ENCODE measurements at regions not wholly inside any gene's neighbourhood (a gene's known extent, or its start where the extent isn't known, plus 50 kb on each side); places are given as distances from the start of the nearest gene placed in this dataset.
"Not testable (repeated sequence)": the region's sequence is repeated elsewhere in the genome, so short reads cannot be mapped to it uniquely, and the experiment has no call there.

- DNase-seq: no peak
These were observed 284.4 kb upstream of the CRY1 start for GRCh38 chr12:107377596-107378385.

DNA sequence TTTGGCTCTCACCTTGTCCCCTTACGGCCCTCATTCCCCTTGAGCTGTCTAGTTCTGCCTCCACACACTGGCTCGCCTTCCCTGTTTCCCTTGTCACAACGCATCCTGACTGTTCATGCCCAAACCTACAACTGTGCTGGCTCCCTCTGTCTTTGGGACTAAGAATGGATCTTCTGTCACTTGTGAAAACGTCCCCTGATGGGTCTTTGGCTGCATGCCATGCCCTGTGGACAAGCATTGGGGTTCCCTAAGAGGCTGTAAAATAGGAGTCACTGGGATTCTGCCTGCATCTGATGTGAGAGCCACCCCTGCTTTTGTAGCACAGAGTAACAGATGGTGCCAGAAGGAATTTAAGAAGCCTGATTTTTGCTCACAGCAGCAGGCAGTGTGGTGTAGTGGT lies 285.3 kb upstream of the CRY1 start:
- DNase-seq: no peak

DNA sequence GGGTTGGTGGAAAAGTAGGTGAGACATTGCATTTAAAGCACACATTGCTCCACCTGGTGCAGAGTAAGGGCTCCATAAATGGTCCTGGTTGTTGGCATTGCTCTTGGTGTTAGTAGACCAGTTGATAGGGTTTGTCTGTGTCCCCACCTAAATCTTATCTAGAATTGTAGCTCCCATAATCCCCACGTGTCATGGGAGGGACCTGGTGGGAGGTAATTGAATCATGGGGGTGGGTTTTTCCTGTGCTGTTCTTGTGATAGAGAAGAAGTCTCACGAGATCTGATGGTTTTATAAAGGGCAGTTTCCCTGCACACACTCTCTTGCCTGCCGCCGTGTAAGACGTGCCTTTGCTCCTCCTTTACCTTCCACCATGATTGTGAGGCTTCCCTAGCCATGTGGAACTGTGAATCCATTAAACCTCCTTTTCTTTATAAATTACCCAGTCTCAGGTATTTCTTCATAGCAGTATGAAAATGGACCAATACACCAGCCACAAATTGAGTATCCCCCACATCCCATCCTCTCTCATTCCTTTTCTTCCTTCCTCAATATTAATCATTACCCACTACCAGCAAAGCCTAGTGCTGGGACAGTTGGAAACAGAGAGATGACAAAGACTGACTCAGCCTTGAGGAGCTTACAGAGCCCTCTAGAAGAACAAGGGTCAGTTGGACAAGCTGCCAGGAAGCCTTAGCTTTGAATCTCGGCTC lies 285.9 kb upstream of the CRY1 start:
- DNase-seq: not testable (repeated sequence)

GRCh38 chr12:107379852-107380567 lies 286.7 kb upstream of the CRY1 start:
- DNase-seq: no peak

- DNase-seq: no peak
These were observed 291.3 kb upstream of the CRY1 start for GRCh38 chr12:107384645-107385044.

DNA sequence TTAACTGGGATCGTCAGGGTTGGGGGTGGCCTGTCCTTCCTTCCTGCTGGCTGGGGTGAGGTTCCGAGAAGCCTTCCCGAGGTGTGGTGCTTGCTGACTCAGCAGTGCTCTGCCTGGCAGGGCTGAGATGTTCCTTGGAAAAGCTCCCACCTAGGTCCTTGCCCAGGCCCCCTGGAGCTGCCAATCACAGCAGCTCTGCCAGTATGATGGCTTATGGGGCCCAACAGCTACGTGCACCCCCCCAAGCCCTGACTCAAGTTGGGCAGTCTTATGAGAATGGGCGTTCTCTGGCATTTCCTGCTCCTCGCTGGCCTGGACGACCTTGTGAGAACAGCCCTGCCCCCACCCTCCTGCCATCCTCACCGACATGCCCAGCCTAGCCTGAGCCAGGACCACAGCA lies 292.2 kb upstream of the CRY1 start:
- no peak for DNase-seq

GRCh38 chr12:107386569-107386968 lies 293.2 kb upstream of the CRY1 start:
- no peak for DNase-seq

- DNase-seq: no peak
These were observed 294.9 kb upstream of the CRY1 start for GRCh38 chr12:107388263-107388662.

DNA sequence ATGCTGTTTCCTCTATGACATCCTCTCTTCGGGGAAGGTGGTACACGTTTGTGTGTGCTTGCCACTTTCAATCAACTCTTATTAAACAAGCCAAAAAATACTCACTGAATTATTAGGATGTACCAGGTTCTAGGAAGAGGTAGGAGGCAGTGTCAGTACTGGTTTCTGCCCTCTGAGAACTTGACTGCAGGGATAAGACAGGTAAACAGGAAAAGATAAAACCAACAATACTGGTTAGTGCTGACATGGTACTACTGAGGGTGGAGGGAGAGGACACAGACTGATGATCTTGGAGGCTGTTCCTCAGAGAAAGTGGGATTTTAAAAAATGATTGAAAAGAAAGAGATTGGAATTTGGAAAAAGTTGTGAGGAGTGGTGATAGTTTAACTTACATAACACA lies 295.2 kb upstream of the PWP1 start:
- no peak for DNase-seq

DNA sequence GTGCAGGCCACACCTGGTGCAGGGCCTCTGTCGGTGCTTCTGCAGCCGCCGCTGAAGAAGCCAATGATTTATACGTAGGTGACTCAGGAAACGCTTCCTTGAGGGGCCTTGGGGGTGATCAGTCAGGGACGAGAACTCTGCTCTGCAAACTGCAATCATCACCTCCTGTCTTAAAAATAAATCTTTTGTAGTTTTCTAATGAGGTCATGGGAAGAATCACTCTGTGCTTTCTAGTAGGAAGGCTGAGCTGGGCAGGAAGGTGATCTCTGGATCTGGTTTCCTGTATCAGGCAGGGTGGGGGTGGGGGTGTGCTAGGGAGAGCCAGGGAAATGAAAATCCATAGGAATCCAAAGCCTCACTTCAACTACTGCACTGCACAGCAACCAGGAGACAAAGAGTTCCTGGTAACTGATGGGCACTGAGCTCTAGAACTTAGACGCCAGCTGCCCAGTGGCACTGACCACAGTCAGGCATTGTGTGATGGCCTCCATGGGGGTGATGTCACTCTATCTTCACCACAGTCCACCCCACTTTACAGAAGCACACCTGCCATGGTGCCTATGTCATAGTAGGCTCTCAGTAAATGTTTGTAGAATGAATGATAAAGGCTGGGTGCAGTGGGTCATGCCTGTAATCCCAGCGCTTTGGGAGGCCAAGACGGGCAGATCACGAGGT lies 292.4 kb upstream of the PWP1 start:
- DNase-seq: no peak

- no peak for DNase-seq
These were observed 290.9 kb upstream of the PWP1 start for GRCh38 chr12:107394693-107395092.

- DNase-seq: no peak
These were observed 289.8 kb upstream of the PWP1 start for GRCh38 chr12:107395817-107396216.

- DNase-seq: no peak
These were observed 288.6 kb upstream of the PWP1 start for GRCh38 chr12:107396991-107397390.

- no peak for DNase-seq
These were observed 287.6 kb upstream of the PWP1 start for GRCh38 chr12:107397890-107398500.

DNA sequence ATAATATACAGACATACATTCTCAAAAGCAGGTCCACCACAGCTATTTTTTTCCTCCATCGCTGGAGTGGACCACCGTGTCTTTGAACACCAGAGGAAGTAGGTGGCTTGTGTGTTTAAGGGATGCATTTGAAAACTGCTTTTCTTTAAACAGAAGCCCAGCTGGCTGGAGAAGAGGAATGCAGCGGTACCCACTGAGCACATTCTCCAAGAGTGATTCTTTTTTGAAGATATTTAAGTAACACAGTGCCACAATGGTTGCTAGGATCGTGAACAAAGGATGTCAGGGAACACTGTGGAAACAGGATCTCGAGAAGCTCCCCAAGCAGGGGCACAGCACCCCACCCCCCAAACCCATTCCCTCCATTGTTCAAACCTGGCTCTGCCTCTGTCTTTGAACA lies 286.6 kb upstream of the PWP1 start:
- no peak for DNase-seq

DNA sequence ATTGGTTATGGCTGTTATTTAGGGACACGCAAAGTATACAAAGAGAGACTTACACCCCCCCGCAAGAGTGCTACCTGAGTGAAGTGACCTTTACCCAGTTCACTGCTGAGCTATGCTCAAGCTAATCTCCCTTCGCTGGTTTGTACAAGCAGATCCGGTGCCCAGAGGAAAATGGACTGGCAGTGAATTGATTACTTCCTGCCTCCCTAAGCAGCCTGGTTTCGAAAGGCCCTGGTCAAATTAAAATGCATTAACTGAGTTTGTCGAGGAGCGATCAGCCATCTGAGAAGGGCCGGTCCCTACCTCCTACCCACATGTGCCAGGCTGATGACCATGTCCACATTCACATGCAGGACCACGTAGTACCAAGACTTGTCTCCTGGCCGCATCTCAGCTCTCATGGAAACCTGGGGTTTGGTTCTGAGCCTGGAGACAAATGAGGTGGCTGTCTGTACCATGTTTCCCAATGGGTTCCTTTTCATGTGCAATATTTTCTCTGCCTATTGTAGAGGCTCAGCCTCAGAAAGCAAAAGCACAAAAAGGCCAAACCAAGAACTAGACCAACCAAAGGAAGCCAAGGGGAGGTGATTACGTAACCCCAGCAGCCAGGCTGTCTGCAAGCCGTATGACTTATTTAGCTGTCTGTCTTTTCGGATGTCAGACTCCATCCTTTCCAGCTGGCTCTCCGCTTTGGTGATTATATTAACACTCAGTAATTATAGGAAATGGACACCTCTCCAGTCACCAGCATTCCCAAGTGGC lies 284.7 kb upstream of the PWP1 start:
- DNase-seq: no peak

DNA sequence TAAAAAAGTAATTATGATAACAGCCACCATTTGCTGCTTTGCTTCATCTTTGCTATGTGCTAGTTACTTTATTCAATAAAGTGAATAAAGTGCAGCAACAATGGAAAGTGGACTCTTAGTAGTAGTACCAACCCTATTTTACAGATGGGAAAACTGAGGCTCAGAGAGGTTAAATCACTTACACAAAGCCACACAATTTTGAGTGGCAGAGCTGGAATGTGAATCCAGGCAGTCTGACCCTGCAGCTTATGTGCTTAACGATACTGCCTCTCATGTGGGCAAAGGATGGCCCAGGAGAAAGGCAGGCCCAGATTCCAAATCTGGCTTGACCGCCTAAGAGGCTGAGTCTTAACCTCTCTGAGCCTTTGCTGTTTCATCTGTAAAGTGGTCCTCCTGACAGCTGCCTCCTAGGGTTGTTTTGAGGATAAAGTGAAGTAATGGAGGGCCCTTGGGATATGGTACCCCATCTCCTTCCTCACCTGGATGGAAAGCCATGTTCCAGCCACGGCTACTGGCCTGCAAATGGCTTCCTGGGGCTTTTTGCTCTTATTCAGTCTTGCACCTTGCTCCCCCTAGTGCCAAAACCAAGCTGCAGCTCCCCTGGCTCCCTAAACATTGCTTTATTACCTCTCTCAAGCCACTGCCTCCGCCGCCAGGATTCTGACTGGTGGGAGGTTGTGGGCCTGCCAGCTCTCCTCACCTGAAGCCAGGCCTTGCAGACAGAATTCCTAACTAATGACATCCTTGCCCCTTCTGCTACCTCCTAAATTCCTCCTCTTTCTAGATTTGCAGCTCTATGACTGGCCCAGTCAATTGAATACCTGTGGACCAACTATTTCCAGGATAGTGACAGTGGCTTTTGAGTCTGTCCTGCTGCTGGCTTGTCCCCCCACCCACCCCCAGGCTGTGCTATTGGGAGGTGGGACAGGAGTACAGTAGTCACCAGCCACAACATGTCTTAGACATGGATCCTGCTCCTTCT lies 283.3 kb upstream of the PWP1 start:
- DNase-seq: peak; percentile 37

GRCh38 chr12:107404981-107405380 lies 280.6 kb upstream of the PWP1 start:
- peak; percentile 32 for DNase-seq

- DNase-seq: no peak
These were observed 280.2 kb upstream of the PWP1 start for GRCh38 chr12:107405436-107405835.

DNA sequence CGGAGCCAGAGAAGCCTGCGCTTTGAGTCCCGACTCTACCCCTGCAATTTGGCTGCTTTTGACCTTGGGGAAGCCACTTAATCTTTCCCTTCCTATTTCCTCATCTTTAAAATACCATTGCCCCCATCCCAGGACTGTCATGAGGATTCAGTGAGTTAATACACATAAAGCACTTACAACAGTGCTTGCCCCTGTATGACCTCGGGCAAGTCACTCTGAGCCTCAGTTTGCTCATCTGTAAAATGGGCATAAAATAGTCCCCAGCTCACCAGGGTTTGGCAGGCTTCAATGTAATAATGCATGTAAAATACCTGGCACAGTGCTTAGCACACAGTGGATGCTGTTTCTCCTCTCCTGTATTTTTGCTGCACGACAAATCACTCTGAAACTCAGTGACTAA lies 278.7 kb upstream of the PWP1 start:
- no peak for DNase-seq
